ENCODE measurements at regions not wholly inside any gene's neighbourhood (a gene's known extent, or its start where the extent isn't known, plus 50 kb on each side); places are given as distances from the start of the nearest gene placed in this dataset.

DNA sequence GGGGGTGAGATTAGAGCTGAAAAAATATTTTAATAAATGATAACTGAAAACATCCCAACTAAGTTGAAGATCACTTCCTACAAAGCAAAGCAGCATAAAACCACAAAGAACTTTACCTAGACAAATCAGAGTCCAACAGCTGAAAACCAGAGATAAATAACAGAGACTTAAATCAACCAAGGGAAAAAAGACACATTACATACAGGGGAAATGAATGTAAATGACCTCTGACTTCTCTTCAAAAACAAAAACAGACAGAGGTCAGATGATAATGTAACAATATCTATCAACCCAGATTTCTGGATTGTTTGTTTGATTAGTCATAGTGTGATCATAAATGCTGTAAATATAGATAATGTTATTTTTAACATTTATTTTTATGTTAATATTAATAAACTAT is 782.8 kb downstream of the TFAP2A start:
- TF ChIP-seq JUND (IDR thresholded peaks at IDR 0.05) (no peak), YY1 (IDR thresholded peaks at IDR 0.05) (no peak), TAF1 (conservative IDR thresholded peaks at IDR 0.05) (no peak), FOXA1 (IDR thresholded peaks at IDR 0.05) (no peak), SP1 (IDR thresholded peaks at IDR 0.05) (no peak), RAD21 (IDR thresholded peaks at IDR 0.05) (no peak), HNF4G (IDR thresholded peaks at IDR 0.05) (no peak), NR2F2 (IDR thresholded peaks at IDR 0.05) (no peak), RXRA (IDR thresholded peaks at IDR 0.05) (no peak)
- TF ChIP-seq, protein P1, sequence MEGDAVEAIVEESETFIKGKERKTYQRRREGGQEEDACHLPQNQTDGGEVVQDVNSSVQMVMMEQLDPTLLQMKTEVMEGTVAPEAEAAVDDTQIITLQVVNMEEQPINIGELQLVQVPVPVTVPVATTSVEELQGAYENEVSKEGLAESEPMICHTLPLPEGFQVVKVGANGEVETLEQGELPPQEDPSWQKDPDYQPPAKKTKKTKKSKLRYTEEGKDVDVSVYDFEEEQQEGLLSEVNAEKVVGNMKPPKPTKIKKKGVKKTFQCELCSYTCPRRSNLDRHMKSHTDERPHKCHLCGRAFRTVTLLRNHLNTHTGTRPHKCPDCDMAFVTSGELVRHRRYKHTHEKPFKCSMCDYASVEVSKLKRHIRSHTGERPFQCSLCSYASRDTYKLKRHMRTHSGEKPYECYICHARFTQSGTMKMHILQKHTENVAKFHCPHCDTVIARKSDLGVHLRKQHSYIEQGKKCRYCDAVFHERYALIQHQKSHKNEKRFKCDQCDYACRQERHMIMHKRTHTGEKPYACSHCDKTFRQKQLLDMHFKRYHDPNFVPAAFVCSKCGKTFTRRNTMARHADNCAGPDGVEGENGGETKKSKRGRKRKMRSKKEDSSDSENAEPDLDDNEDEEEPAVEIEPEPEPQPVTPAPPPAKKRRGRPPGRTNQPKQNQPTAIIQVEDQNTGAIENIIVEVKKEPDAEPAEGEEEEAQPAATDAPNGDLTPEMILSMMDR (IDR thresholded peaks at IDR 0.05; ENCODE audit: low read depth, low read length, missing input control): no peak
- TF ChIP-seq, protein P2, sequence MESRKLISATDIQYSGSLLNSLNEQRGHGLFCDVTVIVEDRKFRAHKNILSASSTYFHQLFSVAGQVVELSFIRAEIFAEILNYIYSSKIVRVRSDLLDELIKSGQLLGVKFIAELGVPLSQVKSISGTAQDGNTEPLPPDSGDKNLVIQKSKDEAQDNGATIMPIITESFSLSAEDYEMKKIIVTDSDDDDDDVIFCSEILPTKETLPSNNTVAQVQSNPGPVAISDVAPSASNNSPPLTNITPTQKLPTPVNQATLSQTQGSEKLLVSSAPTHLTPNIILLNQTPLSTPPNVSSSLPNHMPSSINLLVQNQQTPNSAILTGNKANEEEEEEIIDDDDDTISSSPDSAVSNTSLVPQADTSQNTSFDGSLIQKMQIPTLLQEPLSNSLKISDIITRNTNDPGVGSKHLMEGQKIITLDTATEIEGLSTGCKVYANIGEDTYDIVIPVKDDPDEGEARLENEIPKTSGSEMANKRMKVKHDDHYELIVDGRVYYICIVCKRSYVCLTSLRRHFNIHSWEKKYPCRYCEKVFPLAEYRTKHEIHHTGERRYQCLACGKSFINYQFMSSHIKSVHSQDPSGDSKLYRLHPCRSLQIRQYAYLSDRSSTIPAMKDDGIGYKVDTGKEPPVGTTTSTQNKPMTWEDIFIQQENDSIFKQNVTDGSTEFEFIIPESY (IDR thresholded peaks at IDR 0.05): no peak
- TF ChIP-seq, protein P3, sequence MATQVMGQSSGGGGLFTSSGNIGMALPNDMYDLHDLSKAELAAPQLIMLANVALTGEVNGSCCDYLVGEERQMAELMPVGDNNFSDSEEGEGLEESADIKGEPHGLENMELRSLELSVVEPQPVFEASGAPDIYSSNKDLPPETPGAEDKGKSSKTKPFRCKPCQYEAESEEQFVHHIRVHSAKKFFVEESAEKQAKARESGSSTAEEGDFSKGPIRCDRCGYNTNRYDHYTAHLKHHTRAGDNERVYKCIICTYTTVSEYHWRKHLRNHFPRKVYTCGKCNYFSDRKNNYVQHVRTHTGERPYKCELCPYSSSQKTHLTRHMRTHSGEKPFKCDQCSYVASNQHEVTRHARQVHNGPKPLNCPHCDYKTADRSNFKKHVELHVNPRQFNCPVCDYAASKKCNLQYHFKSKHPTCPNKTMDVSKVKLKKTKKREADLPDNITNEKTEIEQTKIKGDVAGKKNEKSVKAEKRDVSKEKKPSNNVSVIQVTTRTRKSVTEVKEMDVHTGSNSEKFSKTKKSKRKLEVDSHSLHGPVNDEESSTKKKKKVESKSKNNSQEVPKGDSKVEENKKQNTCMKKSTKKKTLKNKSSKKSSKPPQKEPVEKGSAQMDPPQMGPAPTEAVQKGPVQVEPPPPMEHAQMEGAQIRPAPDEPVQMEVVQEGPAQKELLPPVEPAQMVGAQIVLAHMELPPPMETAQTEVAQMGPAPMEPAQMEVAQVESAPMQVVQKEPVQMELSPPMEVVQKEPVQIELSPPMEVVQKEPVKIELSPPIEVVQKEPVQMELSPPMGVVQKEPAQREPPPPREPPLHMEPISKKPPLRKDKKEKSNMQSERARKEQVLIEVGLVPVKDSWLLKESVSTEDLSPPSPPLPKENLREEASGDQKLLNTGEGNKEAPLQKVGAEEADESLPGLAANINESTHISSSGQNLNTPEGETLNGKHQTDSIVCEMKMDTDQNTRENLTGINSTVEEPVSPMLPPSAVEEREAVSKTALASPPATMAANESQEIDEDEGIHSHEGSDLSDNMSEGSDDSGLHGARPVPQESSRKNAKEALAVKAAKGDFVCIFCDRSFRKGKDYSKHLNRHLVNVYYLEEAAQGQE (IDR thresholded peaks at IDR 0.05): no peak
- TF ChIP-seq, protein P4, sequence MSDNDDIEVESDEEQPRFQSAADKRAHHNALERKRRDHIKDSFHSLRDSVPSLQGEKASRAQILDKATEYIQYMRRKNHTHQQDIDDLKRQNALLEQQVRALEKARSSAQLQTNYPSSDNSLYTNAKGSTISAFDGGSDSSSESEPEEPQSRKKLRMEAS (IDR thresholded peaks at IDR 0.05): no peak

All from liver (tissue), 3 donors.